ENCODE measurements at regions not wholly inside any gene's neighbourhood (a gene's known extent, or its start where the extent isn't known, plus 50 kb on each side); places are given as distances from the start of the nearest gene placed in this dataset.

GRCh38 chr15:61403884-61404283 is 174.8 kb upstream of the RORA start:
- peaks cover 8% of the 10 kb centered on the region for H3K9me3 Mint-ChIP-seq (ENCODE audit: low read depth, unreplicated experiment)
- no peaks in the 10 kb centered on the region for H3K4me1 Mint-ChIP-seq (ENCODE audit: low read depth, unreplicated experiment)
- peaks cover 64% of the 10 kb centered on the region for H3K27me3 Mint-ChIP-seq (ENCODE audit: unreplicated experiment)
- no TSS peak for BruUV-seq (replicated peaks)
- CTCF ChIA-PET = no interaction called here
- intact Hi-C loops (cut with micrococcal nuclease; ENCODE audit: unreplicated experiment) = no loop called here
- H3K27ac Mint-ChIP-seq (ENCODE audit: unreplicated experiment) = no peak overlapping the region
- no peak overlapping the region for H3K4me3 Mint-ChIP-seq (ENCODE audit: low read depth, unreplicated experiment)
- no peak for TF ChIP-seq CTCF (IDR thresholded peaks at IDR 0.05; ENCODE audit: unreplicated experiment)
- no peak for DNase-seq
- no peaks in the 10 kb centered on the region for H3K36me3 Mint-ChIP-seq (ENCODE audit: insufficient read depth, unreplicated experiment)

- TF ChIP-seq CTCF (IDR thresholded peaks at IDR 0.05; ENCODE audit: unreplicated experiment) = no peak
- intact Hi-C loops (cut with micrococcal nuclease; ENCODE audit: unreplicated experiment) = no loop called here
- no peak overlapping the region for H3K27ac Mint-ChIP-seq (ENCODE audit: unreplicated experiment)
- H3K9me3 Mint-ChIP-seq (ENCODE audit: low read depth, unreplicated experiment) = peaks cover 11% of the 10 kb centered on the region
- H3K36me3 Mint-ChIP-seq (ENCODE audit: insufficient read depth, unreplicated experiment) = no peaks in the 10 kb centered on the region
- H3K4me1 Mint-ChIP-seq (ENCODE audit: low read depth, unreplicated experiment) = no peaks in the 10 kb centered on the region
- H3K4me3 Mint-ChIP-seq (ENCODE audit: low read depth, unreplicated experiment) = no peak overlapping the region
- peaks cover 61% of the 10 kb centered on the region for H3K27me3 Mint-ChIP-seq (ENCODE audit: unreplicated experiment)
- BruUV-seq (replicated peaks) = no TSS peak
- CTCF ChIA-PET = no interaction called here
- DNase-seq = no peak
Measured at GRCh38 chr15:61401903-61402698, 173.0 kb upstream of the RORA start.

GRCh38 chr15:61398310-61398709 is 169.2 kb upstream of the RORA start:
- CTCF ChIA-PET = no interaction called here
- Mint-ChIP-seq H3K27ac (ENCODE audit: unreplicated experiment) (no peak overlapping the region), H3K9me3 (ENCODE audit: low read depth, unreplicated experiment) (peaks cover 9% of the 10 kb centered on the region), H3K27me3 (ENCODE audit: unreplicated experiment) (peaks cover 50% of the 10 kb centered on the region), H3K4me1 (ENCODE audit: low read depth, unreplicated experiment) (no peaks in the 10 kb centered on the region), H3K36me3 (ENCODE audit: insufficient read depth, unreplicated experiment) (no peaks in the 10 kb centered on the region), H3K4me3 (ENCODE audit: low read depth, unreplicated experiment) (no peak overlapping the region)
- DNase-seq = no peak
- intact Hi-C loops (cut with micrococcal nuclease; ENCODE audit: unreplicated experiment) = no loop called here
- no peak for TF ChIP-seq CTCF (IDR thresholded peaks at IDR 0.05; ENCODE audit: unreplicated experiment)
- BruUV-seq (replicated peaks) = no TSS peak

- CTCF ChIA-PET = no interaction called here
- Mint-ChIP-seq H3K4me3 (ENCODE audit: low read depth, unreplicated experiment) (no peak overlapping the region), H3K27ac (ENCODE audit: unreplicated experiment) (no peak overlapping the region)
Measured at GRCh38 chr15:61396235-61396919, 167.3 kb upstream of the RORA start.

More at GRCh38 chr15:61396235-61396919, 167.3 kb upstream of the RORA start:
- Mint-ChIP-seq H3K4me1 (ENCODE audit: low read depth, unreplicated experiment) (no peaks in the 10 kb centered on the region), H3K36me3 (ENCODE audit: insufficient read depth, unreplicated experiment) (no peaks in the 10 kb centered on the region), H3K27me3 (ENCODE audit: unreplicated experiment) (peaks cover 31% of the 10 kb centered on the region), H3K9me3 (ENCODE audit: low read depth, unreplicated experiment) (peaks cover 6% of the 10 kb centered on the region)
- no peak for TF ChIP-seq CTCF (IDR thresholded peaks at IDR 0.05; ENCODE audit: unreplicated experiment)
- no peak for DNase-seq
- BruUV-seq (replicated peaks) = no TSS peak
- intact Hi-C loops (cut with micrococcal nuclease; ENCODE audit: unreplicated experiment) = no loop called here

Data from Calu3 (cell line).